Uterus (tissue), 3 donors: ENCODE measurements at regions not wholly inside any gene's neighbourhood (a gene's known extent, or its start where the extent isn't known, plus 50 kb on each side); places are given as distances from the start of the nearest gene placed in this dataset.

ENCODE experiments used
- DNase-seq, 2 donors: peaks; one replicate each; pipeline ENCODE4 v3.0.0-alpha.2; 2019 to 2020
- H3K27ac ChIP-seq, 2 donors: fragments of 200-600 bp; sonication (generic); 1 replicate in 1 of 2; 2 replicates in 1 of 2; pipeline ENCODE4 v1.5.1; 2016 to 2018
- H3K27me3 ChIP-seq, 2 donors: fragments of 200-600 bp; sonication (generic); one replicate each; pipeline ENCODE4 v1.5.1; 2018 to 2019; ENCODE audit warnings: control low read depth in 1 of 2
- H3K36me3 ChIP-seq, 2 donors: fragments of 200-600 bp; sonication (generic); one replicate each; pipeline ENCODE4 v1.5.1; 2019; ENCODE audit warnings: control low read depth in 1 of 2
- H3K4me1 ChIP-seq, 2 donors: fragments of 200-600 bp; sonication (generic); one replicate each; pipeline ENCODE4 v1.5.1; 2018 to 2019; ENCODE audit warnings: control low read depth in 1 of 2
- H3K4me3 ChIP-seq, 2 donors: fragments of 200-600 bp; sonication (generic); 1 replicate in 1 of 2; 2 replicates in 1 of 2; pipeline ENCODE4 v1.5.1; 2018 to 2019; ENCODE audit warnings: mild to moderate bottlenecking in 1 of 2
- H3K9me3 ChIP-seq, 2 donors: fragments of 200-600 bp; sonication (generic); one replicate each; pipeline ENCODE4 v1.5.1; 2019; ENCODE audit warnings: control low read depth in 1 of 2
- POLR2A ChIP-seq, 2 donors: fragments of 450-650 bp; IDR thresholded peaks; one replicate each; pipeline ENCODE4 v1.6.1; 2016; ENCODE audit warnings: antibody characterized with exemption in 2 of 2, mild to moderate bottlenecking in 1 of 2, moderate library complexity in 1 of 2
- intact Hi-C: fragments of 100-400 bp; cut with DNase I; formaldehyde crosslinking; loops from one replicate; pipeline ENCODE4 v1.15.1; 2023; ENCODE audit warnings: low total_unique reads
- TF ChIP-seq, protein P1 (sequence below), 4 experiments: fragments of 200-600 bp in 2 of 4; fragments of 450-650 bp in 2 of 4; sonication (generic) in 2 of 4; IDR thresholded peaks; one replicate each; pipeline ENCODE4 v1.5.1; 2016 to 2019; ENCODE audit warnings: antibody characterized with exemption in 4 of 4, mild to moderate bottlenecking in 2 of 4, moderate library complexity in 1 of 4
- donor health status: DM: yes; HTN: yes; CAD: no.

DNA sequence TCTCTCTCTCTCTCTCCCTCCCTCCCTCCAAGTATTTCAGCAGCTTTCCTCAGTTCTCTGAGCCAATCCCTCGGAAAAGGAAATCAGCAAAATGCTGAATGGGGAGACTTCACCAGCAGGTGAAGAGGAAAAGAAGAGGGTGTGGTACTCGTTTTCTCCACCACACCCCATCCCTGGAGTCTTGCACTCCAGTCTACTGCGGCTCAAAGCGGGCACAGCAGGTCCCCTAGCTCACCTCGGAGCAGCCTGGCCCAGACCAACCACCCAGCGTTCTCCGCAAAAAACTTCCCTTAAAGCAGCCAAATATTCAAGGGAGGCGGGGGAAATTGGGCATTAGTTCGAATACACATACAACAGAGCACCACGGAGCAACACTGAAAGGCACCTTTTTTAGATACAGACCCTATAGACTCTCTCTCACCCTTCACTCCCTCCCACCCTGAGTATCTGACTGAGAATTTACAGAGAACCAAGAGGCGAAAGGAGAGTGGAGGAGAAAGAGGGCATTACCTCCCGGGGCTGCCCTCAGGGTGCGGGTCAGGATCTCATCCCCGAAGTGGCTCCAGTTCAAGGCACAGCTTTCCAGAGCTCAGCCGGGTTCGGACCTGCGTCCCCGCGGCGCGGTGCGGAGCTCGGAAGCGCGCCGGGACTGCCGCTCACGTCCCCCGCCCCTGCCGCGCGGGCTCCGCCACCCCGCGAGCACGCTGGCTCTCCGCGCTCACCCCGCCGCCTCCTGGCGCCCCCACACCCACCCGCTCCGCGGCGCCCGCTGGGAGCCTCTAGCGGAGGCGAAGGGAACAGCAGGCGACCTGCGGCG is 1638.5 kb upstream of the C9orf72 start:
- Histone ChIP-seq H3K36me3 (no peaks in the 10 kb centered on the region), H3K4me3 (peak overlapping the region; percentile 50 to 55), H3K27me3 (no peaks in the 10 kb centered on the region), H3K9me3 (no peaks in the 10 kb centered on the region), H3K27ac (peak overlapping the region; percentile 66 to 82), H3K4me1 (no peaks in the 10 kb centered on the region)
- intact Hi-C loops: no loop called here
- TF ChIP-seq POLR2A (IDR thresholded peaks at IDR 0.05): peak in 1 of 2 donors; percentile 10
- TF ChIP-seq, protein P1, sequence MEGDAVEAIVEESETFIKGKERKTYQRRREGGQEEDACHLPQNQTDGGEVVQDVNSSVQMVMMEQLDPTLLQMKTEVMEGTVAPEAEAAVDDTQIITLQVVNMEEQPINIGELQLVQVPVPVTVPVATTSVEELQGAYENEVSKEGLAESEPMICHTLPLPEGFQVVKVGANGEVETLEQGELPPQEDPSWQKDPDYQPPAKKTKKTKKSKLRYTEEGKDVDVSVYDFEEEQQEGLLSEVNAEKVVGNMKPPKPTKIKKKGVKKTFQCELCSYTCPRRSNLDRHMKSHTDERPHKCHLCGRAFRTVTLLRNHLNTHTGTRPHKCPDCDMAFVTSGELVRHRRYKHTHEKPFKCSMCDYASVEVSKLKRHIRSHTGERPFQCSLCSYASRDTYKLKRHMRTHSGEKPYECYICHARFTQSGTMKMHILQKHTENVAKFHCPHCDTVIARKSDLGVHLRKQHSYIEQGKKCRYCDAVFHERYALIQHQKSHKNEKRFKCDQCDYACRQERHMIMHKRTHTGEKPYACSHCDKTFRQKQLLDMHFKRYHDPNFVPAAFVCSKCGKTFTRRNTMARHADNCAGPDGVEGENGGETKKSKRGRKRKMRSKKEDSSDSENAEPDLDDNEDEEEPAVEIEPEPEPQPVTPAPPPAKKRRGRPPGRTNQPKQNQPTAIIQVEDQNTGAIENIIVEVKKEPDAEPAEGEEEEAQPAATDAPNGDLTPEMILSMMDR (IDR thresholded peaks at IDR 0.05): peak; percentile 48 to 95 (median 76)
- peak; percentile 45 to 70 for DNase-seq

DNA sequence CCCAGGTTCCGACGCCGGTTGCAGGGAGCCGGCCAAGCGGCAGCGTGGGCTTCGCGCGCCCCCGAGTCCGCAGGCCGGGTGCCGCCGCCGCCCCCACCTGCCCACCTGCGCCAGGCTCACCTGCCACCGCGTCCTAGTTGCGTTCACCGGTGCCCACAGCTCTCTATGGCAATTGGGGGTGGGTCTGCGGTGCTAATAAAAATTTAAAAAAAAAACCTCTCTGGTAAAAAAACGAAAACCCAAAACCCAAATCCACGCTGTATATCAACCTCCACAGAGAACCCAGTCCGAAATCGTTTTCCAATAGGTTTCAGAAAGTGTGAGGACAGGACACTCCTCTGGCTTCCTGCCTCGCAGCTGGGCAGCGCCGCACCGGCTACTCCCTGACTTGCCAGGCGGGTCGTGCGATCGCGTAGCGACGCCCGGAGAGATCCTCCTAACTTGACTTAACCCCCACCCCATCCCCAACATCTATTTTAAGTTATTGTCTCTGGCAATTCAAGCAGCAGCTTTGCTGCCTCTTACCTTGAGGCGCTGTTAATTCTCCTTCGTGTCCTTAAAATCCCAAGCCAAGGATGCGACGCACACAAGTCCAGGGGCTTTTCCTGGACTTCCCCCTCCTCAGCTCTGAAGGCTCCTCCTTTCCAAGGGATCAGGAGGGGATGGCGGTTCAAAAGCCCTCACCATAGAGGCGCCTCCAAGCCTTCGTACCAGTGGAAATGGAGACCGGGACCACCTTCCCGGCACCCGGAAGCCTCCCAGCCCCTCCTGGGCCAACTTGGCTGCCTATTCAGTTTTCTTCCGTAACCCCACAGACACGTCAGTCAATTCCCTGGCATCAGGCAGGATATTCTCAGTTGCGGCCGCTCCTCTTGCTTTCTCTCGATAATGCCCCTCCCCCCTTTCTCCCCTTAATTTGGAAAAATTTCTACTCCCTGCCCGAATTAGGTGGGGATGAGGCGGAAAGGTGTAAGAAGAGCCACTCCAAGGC is 1639.4 kb upstream of the C9orf72 start:
- H3K4me3 ChIP-seq: peak overlapping the region; percentile 50 to 55
- no peaks in the 10 kb centered on the region for H3K36me3 ChIP-seq
- DNase-seq: peak; percentile 35 to 37
- no peak for TF ChIP-seq POLR2A (IDR thresholded peaks at IDR 0.05)
- no peaks in the 10 kb centered on the region for H3K27me3 ChIP-seq
- H3K9me3 ChIP-seq: no peaks in the 10 kb centered on the region
- H3K27ac ChIP-seq: peak overlapping the region; percentile 66 to 82
- intact Hi-C loops: no loop called here
- no peaks in the 10 kb centered on the region for H3K4me1 ChIP-seq

DNA sequence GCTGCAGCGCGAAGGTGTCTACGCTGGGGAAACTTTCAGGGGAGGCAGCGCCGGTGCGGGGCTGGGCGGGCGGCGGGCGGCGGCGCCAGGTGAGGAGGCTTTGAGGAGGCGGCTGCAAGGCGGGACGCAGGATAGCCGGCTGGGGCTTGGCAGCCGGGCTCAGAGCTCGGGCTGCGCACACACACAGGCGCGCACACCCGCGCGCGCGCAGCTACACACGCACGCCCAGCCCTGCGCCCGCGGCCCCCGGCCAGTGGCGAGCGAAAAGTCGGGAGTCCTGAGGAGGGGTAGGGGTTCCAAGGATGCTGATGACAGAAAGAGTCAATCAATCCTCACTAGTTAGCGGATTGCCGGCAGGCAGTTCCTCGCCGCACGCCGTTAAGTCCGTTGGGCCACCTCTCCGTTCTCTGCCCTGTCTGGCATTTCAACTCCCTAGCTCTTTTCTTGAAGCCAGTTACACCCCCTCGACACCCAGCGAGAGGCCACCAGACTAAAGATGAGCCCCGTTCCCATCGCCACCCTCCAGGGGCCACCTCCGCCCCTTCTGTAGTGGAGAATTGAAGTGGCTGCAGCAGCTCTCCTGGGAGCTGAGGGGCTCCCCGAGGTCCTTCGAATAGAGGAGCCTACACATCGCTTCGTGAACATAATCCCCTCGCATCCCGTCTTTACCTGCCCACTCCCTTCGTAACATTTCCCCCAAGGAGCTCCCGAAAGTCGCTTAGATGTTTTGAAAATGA is 1640.3 kb upstream of the C9orf72 start, which contains the start of gene LINGO2:
TSS of gene LINGO2 (minus strand) at position 185 of the 737 bp plus-strand sequence.
- Histone ChIP-seq H3K4me3 (peak within 1 kb of the TSS; percentile 50 to 55), H3K9me3 (no peaks in the 10 kb centered on the region), H3K27ac (peak within 1 kb of the TSS; percentile 66 to 82), H3K36me3 (no peaks in the 10 kb centered on the region), H3K4me1 (no peaks in the 10 kb centered on the region), H3K27me3 (no peaks in the 10 kb centered on the region)
- intact Hi-C loops: no loop called here
- TF ChIP-seq, protein P1 (IDR thresholded peaks at IDR 0.05): no peak
- no peak for TF ChIP-seq POLR2A (IDR thresholded peaks at IDR 0.05)
- peak in 1 of 2 donors; percentile 21 for DNase-seq

DNA sequence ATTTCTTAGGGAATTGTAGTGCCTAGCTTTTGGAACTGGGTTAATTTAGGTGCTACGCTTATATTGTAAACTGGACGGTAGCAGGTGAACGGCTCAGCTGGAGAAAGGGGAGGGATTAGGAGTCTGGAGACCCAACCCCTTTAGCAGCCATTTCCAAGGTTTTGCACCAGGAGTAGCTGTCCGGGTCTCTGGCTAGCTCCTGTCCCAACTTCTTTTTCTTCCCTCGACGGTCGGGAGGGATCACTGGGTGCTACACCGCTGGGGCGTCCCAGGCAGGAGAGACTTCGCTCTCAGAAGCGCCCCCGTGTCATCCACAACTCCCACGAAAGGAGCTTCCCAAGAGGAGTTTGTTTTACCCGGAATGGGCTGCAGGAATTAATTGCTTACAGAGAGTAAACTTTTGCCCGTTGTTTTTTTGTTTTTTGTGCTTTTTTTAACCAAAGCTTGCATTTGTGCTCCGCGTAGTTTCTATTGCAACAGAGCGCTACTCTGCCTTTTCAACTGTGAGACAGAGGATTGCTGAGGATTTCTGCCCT is 1640.9 kb upstream of the C9orf72 start:
- H3K36me3 ChIP-seq: no peaks in the 10 kb centered on the region
- TF ChIP-seq POLR2A (IDR thresholded peaks at IDR 0.05): no peak
- TF ChIP-seq, protein P1 (IDR thresholded peaks at IDR 0.05): no peak
- H3K4me1 ChIP-seq: no peaks in the 10 kb centered on the region
- H3K9me3 ChIP-seq: no peaks in the 10 kb centered on the region
- peak; percentile 28 to 51 for DNase-seq
- peak overlapping the region; percentile 33 to 82 for H3K27ac ChIP-seq
- H3K27me3 ChIP-seq: no peaks in the 10 kb centered on the region
- H3K4me3 ChIP-seq: peak overlapping the region; percentile 50 to 55
- intact Hi-C loops: no loop called here
